ENCODE measurements at regions not wholly inside any gene's neighbourhood (a gene's known extent, or its start where the extent isn't known, plus 50 kb on each side); places are given as distances from the start of the nearest gene placed in this dataset.

- H3K4me3 Mint-ChIP-seq = no peak overlapping the region
- H3K9me3 Mint-ChIP-seq (ENCODE audit: low read depth) = no peaks in the 10 kb centered on the region
- no peaks in the 10 kb centered on the region for H3K36me3 Mint-ChIP-seq
- no peak overlapping the region for H3K27ac Mint-ChIP-seq
- no peaks in the 10 kb centered on the region for H3K4me1 Mint-ChIP-seq (ENCODE audit: low read depth)
- H3K27me3 Mint-ChIP-seq = no peaks in the 10 kb centered on the region
Observed at GRCh38 chr5:67465537-67466207, 269.1 kb upstream of the CD180 start.

GRCh38 chr5:67462147-67462546, 265.5 kb upstream of the CD180 start:
- Mint-ChIP-seq H3K36me3 (no peaks in the 10 kb centered on the region), H3K9me3 (ENCODE audit: low read depth) (no peaks in the 10 kb centered on the region), H3K4me3 (no peak overlapping the region), H3K27ac (no peak overlapping the region), H3K4me1 (ENCODE audit: low read depth) (no peaks in the 10 kb centered on the region), H3K27me3 (no peaks in the 10 kb centered on the region)

- H3K4me3 Mint-ChIP-seq = no peak overlapping the region
- no peak overlapping the region for H3K27ac Mint-ChIP-seq
- H3K4me1 Mint-ChIP-seq (ENCODE audit: low read depth) = peaks cover 6% of the 10 kb centered on the region
- H3K9me3 Mint-ChIP-seq (ENCODE audit: low read depth) = no peaks in the 10 kb centered on the region
- no peaks in the 10 kb centered on the region for H3K36me3 Mint-ChIP-seq
- no peaks in the 10 kb centered on the region for H3K27me3 Mint-ChIP-seq
Observed at GRCh38 chr5:67459253-67459652, 262.7 kb upstream of the CD180 start.

- no peaks in the 10 kb centered on the region for H3K9me3 Mint-ChIP-seq (ENCODE audit: low read depth)
- peaks cover 6% of the 10 kb centered on the region for H3K4me1 Mint-ChIP-seq (ENCODE audit: low read depth)
- peak overlapping the region; percentile 5 for H3K27ac Mint-ChIP-seq
- H3K36me3 Mint-ChIP-seq = no peaks in the 10 kb centered on the region
- no peak overlapping the region for H3K4me3 Mint-ChIP-seq
- H3K27me3 Mint-ChIP-seq = peaks cover 1% of the 10 kb centered on the region
Observed at GRCh38 chr5:67455970-67456369, 259.4 kb upstream of the CD180 start.

GRCh38 chr5:67454957-67455561, 258.5 kb upstream of the CD180 start:
- Mint-ChIP-seq H3K36me3 (no peaks in the 10 kb centered on the region), H3K4me3 (no peak overlapping the region), H3K27ac (no peak overlapping the region), H3K9me3 (ENCODE audit: low read depth) (no peaks in the 10 kb centered on the region), H3K27me3 (peaks cover 2% of the 10 kb centered on the region), H3K4me1 (ENCODE audit: low read depth) (peaks cover 6% of the 10 kb centered on the region)

GRCh38 chr5:67453111-67453905, 256.7 kb upstream of the CD180 start:
- Mint-ChIP-seq H3K27me3 (peaks cover 2% of the 10 kb centered on the region), H3K9me3 (ENCODE audit: low read depth) (no peaks in the 10 kb centered on the region), H3K4me3 (no peak overlapping the region), H3K4me1 (ENCODE audit: low read depth) (peaks cover 6% of the 10 kb centered on the region), H3K36me3 (no peaks in the 10 kb centered on the region), H3K27ac (no peak overlapping the region)

- H3K9me3 Mint-ChIP-seq (ENCODE audit: low read depth) = no peaks in the 10 kb centered on the region
- H3K27me3 Mint-ChIP-seq = peaks cover 2% of the 10 kb centered on the region
- no peak overlapping the region for H3K27ac Mint-ChIP-seq
- no peaks in the 10 kb centered on the region for H3K36me3 Mint-ChIP-seq
- no peak overlapping the region for H3K4me3 Mint-ChIP-seq
- peaks cover 6% of the 10 kb centered on the region for H3K4me1 Mint-ChIP-seq (ENCODE audit: low read depth)
Observed at GRCh38 chr5:67451640-67452279, 255.2 kb upstream of the CD180 start.

GRCh38 chr5:67447732-67448131, 251.1 kb upstream of the CD180 start:
- H3K27ac Mint-ChIP-seq = no peak overlapping the region
- no peaks in the 10 kb centered on the region for H3K9me3 Mint-ChIP-seq (ENCODE audit: low read depth)
- H3K4me1 Mint-ChIP-seq (ENCODE audit: low read depth) = no peaks in the 10 kb centered on the region
- H3K36me3 Mint-ChIP-seq = no peaks in the 10 kb centered on the region
- H3K27me3 Mint-ChIP-seq = peaks cover 2% of the 10 kb centered on the region
- H3K4me3 Mint-ChIP-seq = no peak overlapping the region

- Mint-ChIP-seq H3K27ac (no peak overlapping the region), H3K36me3 (no peaks in the 10 kb centered on the region), H3K4me3 (no peak overlapping the region), H3K4me1 (ENCODE audit: low read depth) (no peaks in the 10 kb centered on the region), H3K9me3 (ENCODE audit: low read depth) (no peaks in the 10 kb centered on the region), H3K27me3 (no peaks in the 10 kb centered on the region)
Observed at GRCh38 chr5:67437905-67438845, 241.6 kb upstream of the CD180 start.

GRCh38 chr5:67435032-67435431, 238.4 kb upstream of the CD180 start:
- no peaks in the 10 kb centered on the region for H3K9me3 Mint-ChIP-seq (ENCODE audit: low read depth)
- no peak overlapping the region for H3K4me3 Mint-ChIP-seq
- no peak overlapping the region for H3K27ac Mint-ChIP-seq
- H3K27me3 Mint-ChIP-seq = no peaks in the 10 kb centered on the region
- H3K36me3 Mint-ChIP-seq = no peaks in the 10 kb centered on the region
- H3K4me1 Mint-ChIP-seq (ENCODE audit: low read depth) = no peaks in the 10 kb centered on the region

- Mint-ChIP-seq H3K9me3 (ENCODE audit: low read depth) (no peaks in the 10 kb centered on the region), H3K4me1 (ENCODE audit: low read depth) (no peaks in the 10 kb centered on the region), H3K27me3 (no peaks in the 10 kb centered on the region), H3K36me3 (no peaks in the 10 kb centered on the region), H3K27ac (no peak overlapping the region), H3K4me3 (no peak overlapping the region)
Observed at GRCh38 chr5:67434466-67434865, 237.9 kb upstream of the CD180 start.

- no peaks in the 10 kb centered on the region for H3K27me3 Mint-ChIP-seq
- no peaks in the 10 kb centered on the region for H3K4me1 Mint-ChIP-seq (ENCODE audit: low read depth)
- no peak overlapping the region for H3K4me3 Mint-ChIP-seq
- H3K36me3 Mint-ChIP-seq = no peaks in the 10 kb centered on the region
- H3K27ac Mint-ChIP-seq = no peak overlapping the region
- H3K9me3 Mint-ChIP-seq (ENCODE audit: low read depth) = no peaks in the 10 kb centered on the region
Observed at GRCh38 chr5:67432606-67433005, 236.0 kb upstream of the CD180 start.

GRCh38 chr5:67431191-67431590, 234.6 kb upstream of the CD180 start:
- H3K4me1 Mint-ChIP-seq (ENCODE audit: low read depth) = no peaks in the 10 kb centered on the region
- H3K4me3 Mint-ChIP-seq = no peak overlapping the region

GRCh38 chr5:67427850-67428298, 231.3 kb upstream of the CD180 start:
- Mint-ChIP-seq H3K4me1 (ENCODE audit: low read depth) (no peaks in the 10 kb centered on the region), H3K9me3 (ENCODE audit: low read depth) (no peaks in the 10 kb centered on the region), H3K4me3 (no peak overlapping the region), H3K27me3 (no peaks in the 10 kb centered on the region), H3K36me3 (no peaks in the 10 kb centered on the region), H3K27ac (no peak overlapping the region)

More at GRCh38 chr5:67431191-67431590, 234.6 kb upstream of the CD180 start:
- no peaks in the 10 kb centered on the region for H3K27me3 Mint-ChIP-seq
- H3K27ac Mint-ChIP-seq = no peak overlapping the region
- no peaks in the 10 kb centered on the region for H3K9me3 Mint-ChIP-seq (ENCODE audit: low read depth)
- H3K36me3 Mint-ChIP-seq = no peaks in the 10 kb centered on the region

All from activated naive CD8-positive, alpha-beta T cell (primary cell).